ENCODE measurements at regions not wholly inside any gene's neighbourhood (a gene's known extent, or its start where the extent isn't known, plus 50 kb on each side); places are given as distances from the start of the nearest gene placed in this dataset.
A peak's percentile ranks its signal among the peaks of the same experiment; 100 is the strongest.

DNA sequence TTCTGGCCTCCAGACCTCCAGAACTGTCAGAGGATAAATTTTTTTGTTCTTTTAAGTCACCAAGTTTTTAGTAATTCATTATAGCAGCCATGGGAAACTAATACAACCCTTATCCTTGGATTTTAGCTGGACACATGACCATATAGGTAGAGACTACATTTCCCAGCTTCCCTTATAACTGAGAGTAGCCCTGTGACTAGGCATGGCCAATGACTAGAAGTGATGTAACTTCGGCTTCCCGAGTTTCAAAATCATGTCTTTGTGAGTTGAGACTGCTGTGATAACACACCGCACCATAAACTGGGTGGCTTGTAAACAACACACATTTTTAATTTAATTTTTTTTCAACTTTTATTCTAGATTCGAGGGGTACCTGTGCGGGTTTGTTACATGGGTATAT is 134.0 kb upstream of the SERTAD2 start:
- ATAC-seq: no peak
- DNase-seq: no peak
- H3K4me3 Mint-ChIP-seq: no peak overlapping the region
- H3K27me3 Mint-ChIP-seq: no peaks in the 10 kb centered on the region
- no peaks in the 10 kb centered on the region for H3K9me3 Mint-ChIP-seq
- H3K4me1 Mint-ChIP-seq: no peaks in the 10 kb centered on the region
- H3K27ac Mint-ChIP-seq: no peak overlapping the region
- no peaks in the 10 kb centered on the region for H3K36me3 Mint-ChIP-seq (ENCODE audit: low read depth)

- Mint-ChIP-seq H3K4me3 (no peak overlapping the region), H3K27ac (no peak overlapping the region), H3K9me3 (no peaks in the 10 kb centered on the region), H3K4me1 (no peaks in the 10 kb centered on the region), H3K27me3 (no peaks in the 10 kb centered on the region), H3K36me3 (ENCODE audit: low read depth) (no peaks in the 10 kb centered on the region)
- ATAC-seq (no peak), DNase-seq (no peak)
Measured at GRCh38 chr2:64789466-64790320, 136.0 kb upstream of the SERTAD2 start.

DNA sequence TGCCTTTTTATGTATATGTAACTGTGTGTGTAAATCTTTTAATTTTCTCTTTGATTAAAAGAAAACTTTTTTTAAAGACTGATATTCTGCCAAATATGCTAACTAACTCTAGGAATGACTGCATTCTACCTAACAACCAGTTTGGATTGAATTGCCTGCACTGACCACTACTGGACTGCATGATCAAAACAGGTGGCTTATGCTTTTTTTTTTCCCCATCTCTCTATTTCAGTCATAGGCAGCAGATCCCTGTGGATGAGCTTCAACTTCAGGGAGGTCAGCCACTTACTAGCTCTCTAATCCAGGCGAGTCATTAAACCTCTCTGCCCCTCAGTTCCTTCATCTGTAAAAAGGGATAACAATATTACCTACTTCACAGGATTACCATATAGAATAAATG is 138.6 kb upstream of the SERTAD2 start:
- Mint-ChIP-seq H3K27me3 (no peaks in the 10 kb centered on the region), H3K4me3 (no peak overlapping the region), H3K9me3 (no peaks in the 10 kb centered on the region), H3K36me3 (ENCODE audit: low read depth) (no peaks in the 10 kb centered on the region), H3K4me1 (no peaks in the 10 kb centered on the region), H3K27ac (no peak overlapping the region)
- ATAC-seq (no peak), DNase-seq (no peak)

DNA sequence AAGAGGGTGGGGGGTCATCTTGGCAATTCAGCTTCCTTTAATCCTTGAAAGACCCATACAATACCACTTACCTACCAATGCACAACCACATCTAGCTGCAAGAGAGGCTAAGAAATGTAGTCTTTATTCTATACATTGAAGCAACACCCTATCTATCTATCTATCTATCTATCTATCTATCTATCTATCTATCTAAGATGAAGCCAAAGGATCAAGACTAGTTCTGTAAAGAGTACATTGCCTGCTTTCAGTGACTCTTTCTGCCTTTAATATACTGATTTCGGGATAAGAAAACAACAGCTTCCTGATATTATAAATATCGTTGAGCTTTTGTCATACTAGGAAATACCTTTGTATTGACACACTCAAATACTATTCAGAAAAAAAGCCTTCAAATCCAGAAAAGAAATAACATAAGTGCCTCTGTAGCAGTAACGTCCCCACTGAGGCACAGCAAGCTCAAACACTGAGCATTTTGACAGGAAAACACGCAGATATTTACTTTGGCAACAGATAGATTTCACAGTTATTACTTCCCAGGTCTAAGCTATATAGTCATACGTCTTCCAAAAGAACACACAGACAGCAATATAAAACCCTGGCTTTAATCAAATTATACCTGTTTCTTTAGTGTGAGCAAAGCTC is 139.4 kb upstream of the SERTAD2 start:
- Mint-ChIP-seq H3K27ac (no peak overlapping the region), H3K36me3 (ENCODE audit: low read depth) (no peaks in the 10 kb centered on the region), H3K9me3 (no peaks in the 10 kb centered on the region), H3K4me3 (no peak overlapping the region), H3K4me1 (no peaks in the 10 kb centered on the region), H3K27me3 (no peaks in the 10 kb centered on the region)
- DNase-seq: no peak
- no peak for ATAC-seq

GRCh38 chr2:64793701-64794100 is 140.0 kb upstream of the SERTAD2 start:
- no peaks in the 10 kb centered on the region for H3K9me3 Mint-ChIP-seq
- H3K4me1 Mint-ChIP-seq: no peaks in the 10 kb centered on the region
- H3K36me3 Mint-ChIP-seq (ENCODE audit: low read depth): no peaks in the 10 kb centered on the region
- no peak for ATAC-seq
- H3K4me3 Mint-ChIP-seq: no peak overlapping the region
- no peak overlapping the region for H3K27ac Mint-ChIP-seq
- H3K27me3 Mint-ChIP-seq: peaks cover 2% of the 10 kb centered on the region
- DNase-seq: no peak

- no peaks in the 10 kb centered on the region for H3K36me3 Mint-ChIP-seq (ENCODE audit: low read depth)
- H3K4me1 Mint-ChIP-seq: no peaks in the 10 kb centered on the region
- DNase-seq (no peak), ATAC-seq (no peak)
- H3K4me3 Mint-ChIP-seq: no peak overlapping the region
- H3K9me3 Mint-ChIP-seq: no peaks in the 10 kb centered on the region
- no peak overlapping the region for H3K27ac Mint-ChIP-seq
- H3K27me3 Mint-ChIP-seq: peaks cover 2% of the 10 kb centered on the region
Measured at GRCh38 chr2:64794426-64794995, 140.8 kb upstream of the SERTAD2 start.

- no peak for ATAC-seq
- no peak overlapping the region for H3K4me3 Mint-ChIP-seq
- H3K4me1 Mint-ChIP-seq: no peaks in the 10 kb centered on the region
- no peaks in the 10 kb centered on the region for H3K36me3 Mint-ChIP-seq (ENCODE audit: low read depth)
- no peak for DNase-seq
- peaks cover 2% of the 10 kb centered on the region for H3K27me3 Mint-ChIP-seq
- H3K27ac Mint-ChIP-seq: no peak overlapping the region
- H3K9me3 Mint-ChIP-seq: no peaks in the 10 kb centered on the region
Measured at GRCh38 chr2:64795024-64795592, 141.4 kb upstream of the SERTAD2 start.

- H3K9me3 Mint-ChIP-seq: no peaks in the 10 kb centered on the region
- H3K4me3 Mint-ChIP-seq: no peak overlapping the region
- peaks cover 2% of the 10 kb centered on the region for H3K27me3 Mint-ChIP-seq
- no peaks in the 10 kb centered on the region for H3K4me1 Mint-ChIP-seq
- DNase-seq (no peak), ATAC-seq (no peak)
- no peaks in the 10 kb centered on the region for H3K36me3 Mint-ChIP-seq (ENCODE audit: low read depth)
- no peak overlapping the region for H3K27ac Mint-ChIP-seq
Measured at GRCh38 chr2:64796926-64797325, 143.2 kb upstream of the SERTAD2 start.

- no peak overlapping the region for H3K4me3 Mint-ChIP-seq
- ATAC-seq (no peak), DNase-seq (no peak)
- H3K36me3 Mint-ChIP-seq (ENCODE audit: low read depth): no peaks in the 10 kb centered on the region
- no peak overlapping the region for H3K27ac Mint-ChIP-seq
- H3K27me3 Mint-ChIP-seq: peaks cover 2% of the 10 kb centered on the region
- no peaks in the 10 kb centered on the region for H3K9me3 Mint-ChIP-seq
- H3K4me1 Mint-ChIP-seq: no peaks in the 10 kb centered on the region
Measured at GRCh38 chr2:64797881-64798575, 144.3 kb upstream of the SERTAD2 start.

DNA sequence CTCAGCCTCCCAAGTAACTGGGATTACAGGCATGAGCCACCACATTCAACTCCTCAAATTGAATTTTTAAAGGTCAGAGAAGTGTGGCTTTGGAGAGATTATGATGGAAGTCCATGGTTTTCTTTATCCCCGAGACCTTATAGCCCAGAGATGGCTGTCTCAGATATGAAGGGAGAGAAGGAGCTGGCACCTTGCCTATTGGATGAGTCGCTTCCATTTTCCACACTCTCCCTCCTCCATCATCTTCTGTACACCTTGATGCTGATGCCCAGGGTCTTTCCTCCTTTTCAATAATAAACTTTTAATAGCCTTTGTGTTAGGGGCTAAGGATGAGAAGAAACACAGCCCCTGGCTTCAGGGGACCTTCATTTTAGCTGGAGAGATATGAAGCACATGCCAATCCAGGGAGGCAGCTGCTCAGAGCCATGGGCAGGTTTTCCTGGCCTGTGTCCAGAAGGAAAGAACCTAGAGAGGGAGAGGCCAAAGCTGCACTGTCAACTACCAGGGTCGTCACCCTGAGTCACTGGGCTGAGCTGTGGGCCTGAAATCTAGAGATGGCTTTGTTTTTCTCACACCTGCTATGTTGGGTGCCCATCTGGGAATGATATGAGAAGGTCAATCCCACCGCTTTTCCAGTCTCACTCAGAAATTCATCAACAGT is 146.0 kb upstream of the SERTAD2 start:
- no peaks in the 10 kb centered on the region for H3K36me3 Mint-ChIP-seq (ENCODE audit: low read depth)
- no peaks in the 10 kb centered on the region for H3K9me3 Mint-ChIP-seq
- peaks cover 2% of the 10 kb centered on the region for H3K27me3 Mint-ChIP-seq
- DNase-seq (no peak), ATAC-seq (no peak)
- H3K27ac Mint-ChIP-seq: no peak overlapping the region
- no peaks in the 10 kb centered on the region for H3K4me1 Mint-ChIP-seq
- H3K4me3 Mint-ChIP-seq: no peak overlapping the region

DNA sequence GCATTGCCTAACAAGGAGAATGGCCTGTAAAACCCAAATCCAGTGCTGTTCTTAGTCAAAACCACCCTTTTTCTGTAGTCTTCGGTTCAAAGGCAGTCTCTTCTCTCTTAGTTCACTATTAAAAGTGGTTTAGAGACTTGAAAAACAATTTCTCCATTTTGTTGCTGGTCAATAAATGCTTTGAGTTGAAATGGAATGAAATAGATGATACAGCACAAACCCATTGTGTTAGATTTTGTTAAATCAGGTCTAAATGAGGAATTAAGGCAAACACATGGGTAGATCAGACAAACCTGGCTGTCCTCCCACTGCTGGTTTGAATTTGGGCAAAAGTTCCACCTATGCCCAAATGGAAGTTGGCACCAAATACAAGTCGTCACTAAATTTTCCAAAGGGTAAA is 150.1 kb upstream of the SERTAD2 start:
- no peaks in the 10 kb centered on the region for H3K36me3 Mint-ChIP-seq (ENCODE audit: low read depth)
- H3K9me3 Mint-ChIP-seq: no peaks in the 10 kb centered on the region
- peaks cover 21% of the 10 kb centered on the region for H3K4me1 Mint-ChIP-seq
- ATAC-seq (no peak), DNase-seq (no peak)
- no peak overlapping the region for H3K27ac Mint-ChIP-seq
- no peaks in the 10 kb centered on the region for H3K27me3 Mint-ChIP-seq
- H3K4me3 Mint-ChIP-seq: no peak overlapping the region

DNA sequence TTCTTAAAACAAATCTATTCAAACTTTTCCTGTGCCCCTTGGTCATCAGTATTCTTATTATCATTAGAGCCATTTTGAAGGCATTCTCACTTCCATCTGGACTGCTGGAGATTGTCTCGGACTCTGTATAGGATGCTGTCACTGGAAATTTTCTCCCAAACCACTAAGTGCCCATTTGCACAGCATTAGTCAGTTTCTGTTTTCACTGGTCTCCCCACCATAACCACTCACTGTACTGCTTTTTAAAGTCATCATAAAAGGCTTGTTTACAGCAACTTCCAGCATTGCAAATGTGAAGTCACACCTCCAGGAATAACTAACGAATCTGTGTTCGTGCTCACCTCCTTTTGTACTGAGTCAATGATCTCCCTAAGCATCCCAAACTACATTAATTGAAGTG is 150.9 kb upstream of the SERTAD2 start:
- Mint-ChIP-seq H3K27me3 (no peaks in the 10 kb centered on the region), H3K36me3 (ENCODE audit: low read depth) (no peaks in the 10 kb centered on the region), H3K9me3 (no peaks in the 10 kb centered on the region), H3K4me3 (no peak overlapping the region), H3K27ac (no peak overlapping the region), H3K4me1 (peaks cover 21% of the 10 kb centered on the region)
- ATAC-seq (no peak), DNase-seq (no peak)

- Mint-ChIP-seq H3K4me3 (no peak overlapping the region), H3K27me3 (no peaks in the 10 kb centered on the region), H3K27ac (peak overlapping the region; percentile 73), H3K36me3 (ENCODE audit: low read depth) (no peaks in the 10 kb centered on the region), H3K4me1 (peaks cover 29% of the 10 kb centered on the region), H3K9me3 (no peaks in the 10 kb centered on the region)
- ATAC-seq: peak; percentile 99
- DNase-seq: peak; percentile 59
Measured at GRCh38 chr2:64807417-64807816, 153.7 kb upstream of the SERTAD2 start.

DNA sequence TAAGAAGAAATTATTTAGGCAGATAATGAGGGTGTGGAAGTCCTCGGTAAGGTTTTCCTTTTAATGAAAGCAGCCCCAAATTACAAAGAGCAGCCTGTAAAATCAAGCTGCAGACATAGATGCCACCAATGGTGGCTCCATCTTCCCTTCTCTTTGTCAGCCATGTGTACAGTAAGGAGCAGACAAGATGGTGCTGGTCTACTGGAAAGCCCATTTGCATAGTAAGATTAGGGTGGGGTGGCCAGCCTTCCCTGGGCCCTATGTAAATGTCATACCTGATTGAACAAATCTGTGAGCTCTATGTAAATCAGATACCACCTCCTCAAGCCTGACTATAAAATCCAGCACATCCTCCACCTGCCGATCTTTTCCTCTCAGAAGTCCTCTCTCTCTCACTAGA is 154.4 kb upstream of the SERTAD2 start:
- H3K27ac Mint-ChIP-seq: peak overlapping the region; percentile 73

More for the DNA sequence above, 154.4 kb upstream of the SERTAD2 start:
- Mint-ChIP-seq H3K9me3 (no peaks in the 10 kb centered on the region), H3K27me3 (no peaks in the 10 kb centered on the region), H3K4me3 (no peak overlapping the region), H3K4me1 (peaks cover 31% of the 10 kb centered on the region), H3K36me3 (ENCODE audit: low read depth) (no peaks in the 10 kb centered on the region)
- ATAC-seq (no peak), DNase-seq (no peak)

All from activated naive CD8-positive, alpha-beta T cell treated with anti-CD3 and anti-CD28 coated beads, Interleukin-2, amount 50 U/mL, for 24 hours (primary cell).